GM19463 (cell line): ENCODE measurements at regions not wholly inside any gene's neighbourhood (a gene's known extent, or its start where the extent isn't known, plus 50 kb on each side); places are given as distances from the start of the nearest gene placed in this dataset.

Experiments
- ATAC-seq: cut with Tn5 transposase; IDR thresholded peaks from one replicate; pipeline ENCODE4 v1.9.1; 2021; ENCODE audit warnings: mild to moderate bottlenecking, moderate library complexity; ENCODE audit not compliant: unreplicated experiment

GRCh38 chr17:73974536-73974935, 228.9 kb upstream of the RPL38 start:
- ATAC-seq, result no peak

- ATAC-seq, result no peak
These were observed 227.3 kb upstream of the RPL38 start for GRCh38 chr17:73976147-73976546.

- ATAC-seq, result no peak
These were observed 226.6 kb upstream of the RPL38 start for GRCh38 chr17:73976676-73977521.

GRCh38 chr17:73980517-73980916, 223.0 kb upstream of the RPL38 start:
- no peak for ATAC-seq

- no peak for ATAC-seq
These were observed 220.6 kb upstream of the RPL38 start for GRCh38 chr17:73982871-73983270.

GRCh38 chr17:73983621-73984400, 219.7 kb upstream of the RPL38 start:
- ATAC-seq, result no peak

GRCh38 chr17:73984941-73985340, 218.5 kb upstream of the RPL38 start:
- no peak for ATAC-seq

GRCh38 chr17:73985466-73986015, 217.9 kb upstream of the RPL38 start:
- no peak for ATAC-seq

GRCh38 chr17:73986641-73987177, 216.8 kb upstream of the RPL38 start:
- no peak for ATAC-seq

GRCh38 chr17:73987395-73987794, 216.1 kb upstream of the RPL38 start:
- no peak for ATAC-seq

GRCh38 chr17:73987845-73988509, 215.5 kb upstream of the RPL38 start:
- ATAC-seq, result no peak

- ATAC-seq, result no peak
These were observed 213.8 kb upstream of the RPL38 start for GRCh38 chr17:73989671-73990070.

GRCh38 chr17:73990290-73990689, 213.2 kb upstream of the RPL38 start:
- no peak for ATAC-seq

- ATAC-seq, result no peak
These were observed 212.2 kb upstream of the RPL38 start for GRCh38 chr17:73991260-73991659.

GRCh38 chr17:73994946-73995345, 208.5 kb upstream of the RPL38 start:
- no peak for ATAC-seq

- no peak for ATAC-seq
These were observed 206.4 kb upstream of the RPL38 start for GRCh38 chr17:73997059-73997458.

- ATAC-seq, result no peak
These were observed 205.2 kb upstream of the RPL38 start for GRCh38 chr17:73998249-73998648.

- no peak for ATAC-seq
These were observed 204.5 kb upstream of the RPL38 start for GRCh38 chr17:73998653-73999645.

- no peak for ATAC-seq
These were observed 202.3 kb upstream of the RPL38 start for GRCh38 chr17:74001145-74001544.

- no peak for ATAC-seq
These were observed 201.2 kb upstream of the RPL38 start for GRCh38 chr17:74002241-74002640.
